GM18868 (cell line): ENCODE measurements at regions not wholly inside any gene's neighbourhood (a gene's known extent, or its start where the extent isn't known, plus 50 kb on each side); places are given as distances from the start of the nearest gene placed in this dataset.
"Not testable (repeated sequence)": the region's sequence is repeated elsewhere in the genome, so short reads cannot be mapped to it uniquely, and the experiment has no call there.

Experiments
- ATAC-seq: cut with Tn5 transposase; IDR thresholded peaks from one replicate; pipeline ENCODE4 v1.9.1; 2021; ENCODE audit warnings: mild to moderate bottlenecking, moderate library complexity; ENCODE audit not compliant: unreplicated experiment

DNA sequence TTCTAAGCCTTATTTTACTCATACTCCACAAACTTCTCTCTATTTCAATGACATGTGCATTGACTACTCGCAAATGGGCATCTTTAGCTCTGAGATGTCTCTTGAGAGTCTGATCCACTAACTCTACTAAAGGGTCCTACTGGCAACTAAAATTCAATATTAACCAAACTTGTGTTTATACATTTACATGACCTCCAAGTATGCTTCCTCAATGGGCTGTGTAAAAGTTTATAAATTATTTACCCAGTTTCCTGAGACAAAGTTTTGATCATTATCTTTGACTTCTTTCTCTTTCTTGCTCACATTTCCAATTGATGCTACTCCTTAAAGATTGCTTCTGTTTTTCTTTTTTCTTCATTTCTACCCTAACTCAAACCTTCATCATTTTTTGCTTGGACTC, 510.1 kb upstream of the DAB2 start:
- ATAC-seq, result no peak

DNA sequence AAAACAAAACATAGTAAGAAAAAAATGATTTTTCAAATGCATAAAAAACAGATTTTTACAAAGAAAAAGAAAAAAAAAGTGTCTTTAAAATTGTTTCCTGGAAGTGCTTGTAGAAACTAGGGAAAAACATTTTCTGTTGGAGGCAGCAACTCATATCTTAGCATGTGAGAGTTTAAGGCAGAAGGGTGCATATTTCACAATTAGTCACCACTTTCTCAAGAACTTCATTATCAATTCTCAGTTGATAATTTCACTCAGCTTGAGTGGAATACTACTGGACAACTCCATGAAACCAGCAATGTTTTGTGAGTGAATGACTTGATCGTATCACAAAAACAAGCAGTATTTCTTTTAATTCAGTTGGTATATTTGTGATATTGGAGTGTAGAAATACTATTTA, 508.3 kb upstream of the DAB2 start:
- ATAC-seq, result no peak

DNA sequence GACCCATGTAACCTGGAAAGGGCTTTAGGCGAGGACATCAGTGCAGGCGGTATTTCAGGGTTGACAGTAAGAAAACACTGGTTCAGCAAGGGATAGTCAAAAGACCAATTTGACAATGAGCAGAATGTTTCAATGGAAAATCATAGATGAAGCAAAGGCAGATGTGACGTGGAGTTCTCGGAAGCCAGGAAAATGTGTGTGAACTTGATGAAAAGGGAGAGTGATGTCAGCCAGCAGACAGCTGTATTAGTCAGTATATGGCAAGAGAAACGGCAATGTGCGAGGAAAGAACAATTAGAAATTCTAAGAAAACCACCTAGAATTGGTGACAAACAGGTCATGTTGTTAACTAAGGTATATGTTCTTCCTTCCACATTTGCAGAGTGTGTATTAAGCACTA, 503.9 kb upstream of the DAB2 start:
- ATAC-seq, result no peak

DNA sequence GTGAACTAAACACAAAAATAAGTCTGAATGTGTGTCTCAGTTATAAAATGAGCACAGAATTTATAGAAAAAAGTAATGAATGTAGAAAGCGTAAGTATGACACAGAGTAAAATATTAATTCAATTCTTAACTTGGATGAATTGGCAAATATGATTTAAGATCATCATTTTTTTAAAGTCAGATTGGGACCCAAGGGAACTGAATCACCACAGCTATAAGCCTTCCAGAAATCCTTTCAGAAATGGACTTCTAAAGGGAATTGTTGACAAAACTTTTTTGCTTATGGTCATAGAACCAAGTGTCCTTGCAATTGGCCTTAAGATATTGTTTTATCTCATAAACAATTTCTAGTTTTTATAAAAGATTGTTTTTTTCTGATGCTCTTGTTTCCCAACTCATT, 495.1 kb upstream of the DAB2 start:
- ATAC-seq, result no peak

DNA sequence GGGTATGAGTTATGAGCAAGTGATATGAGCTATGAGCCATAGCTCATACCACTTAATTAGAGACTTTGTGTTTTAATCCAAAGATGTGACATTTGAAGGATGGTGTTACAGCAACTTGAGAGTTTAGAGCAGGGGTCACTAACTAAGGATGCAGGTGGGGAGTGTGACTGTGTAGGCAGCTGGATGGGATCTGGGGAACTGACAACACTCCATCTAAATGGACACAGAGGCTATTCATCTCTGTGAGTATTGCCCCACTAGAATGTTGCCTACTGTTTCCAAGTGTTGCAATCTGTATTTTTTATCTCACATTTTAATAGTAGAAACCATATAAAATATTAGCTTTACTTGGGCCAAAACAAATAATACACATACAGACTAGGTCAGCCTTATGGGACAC, 488.1 kb upstream of the DAB2 start:
- no peak for ATAC-seq

DNA sequence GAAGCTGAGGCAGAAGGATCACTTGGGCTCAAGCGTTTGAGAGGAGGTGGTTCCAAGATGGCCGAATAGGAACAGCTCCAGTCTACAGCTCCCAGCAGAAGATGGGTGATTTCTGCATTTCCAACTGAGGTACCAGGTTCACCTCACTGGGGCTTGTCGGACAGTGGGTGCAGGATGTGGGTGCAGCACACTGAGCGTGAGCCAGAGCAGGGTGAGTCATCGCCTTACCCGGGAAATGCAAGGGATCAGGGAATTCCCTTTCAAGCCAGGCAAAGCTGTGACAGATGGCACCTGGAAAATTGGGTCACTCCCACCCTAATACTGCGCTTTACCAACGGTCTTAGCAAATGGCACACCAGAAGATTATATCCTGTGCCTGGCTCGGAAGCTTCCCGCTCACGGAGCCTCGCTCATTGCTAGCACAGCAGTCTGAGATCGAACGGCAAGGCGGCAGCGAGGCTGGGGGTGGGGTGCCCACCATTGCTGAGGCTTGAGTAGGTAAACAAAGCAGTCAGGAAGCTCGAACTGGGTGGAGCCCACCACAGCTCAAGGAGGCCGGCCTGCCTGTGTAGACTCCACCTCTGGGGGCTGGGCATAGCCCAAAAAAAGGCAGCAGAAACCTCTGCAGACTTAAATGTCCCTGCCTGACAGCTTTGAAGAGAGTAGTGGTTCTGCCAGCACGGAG, 482.6 kb upstream of the DAB2 start:
- ATAC-seq, result not testable (repeated sequence)

DNA sequence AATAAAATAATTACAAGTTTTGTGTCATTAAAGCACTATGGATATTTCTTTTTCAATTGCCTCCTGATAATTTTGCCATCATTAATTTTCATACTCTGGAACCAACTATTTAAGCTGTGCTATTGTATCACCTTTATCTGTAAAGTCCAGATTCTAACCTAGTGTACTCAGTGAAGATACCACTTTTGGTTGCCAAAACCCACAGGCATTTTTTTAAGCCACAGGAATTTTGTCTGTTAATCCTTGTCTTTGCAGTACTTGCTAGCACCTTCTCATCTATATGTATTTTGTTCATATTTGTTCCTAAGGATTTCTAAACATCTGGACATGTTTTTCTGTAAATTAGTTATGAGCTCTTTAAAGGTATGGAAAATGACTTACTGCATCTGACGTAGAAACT, 481.4 kb upstream of the DAB2 start:
- ATAC-seq, result no peak

DNA sequence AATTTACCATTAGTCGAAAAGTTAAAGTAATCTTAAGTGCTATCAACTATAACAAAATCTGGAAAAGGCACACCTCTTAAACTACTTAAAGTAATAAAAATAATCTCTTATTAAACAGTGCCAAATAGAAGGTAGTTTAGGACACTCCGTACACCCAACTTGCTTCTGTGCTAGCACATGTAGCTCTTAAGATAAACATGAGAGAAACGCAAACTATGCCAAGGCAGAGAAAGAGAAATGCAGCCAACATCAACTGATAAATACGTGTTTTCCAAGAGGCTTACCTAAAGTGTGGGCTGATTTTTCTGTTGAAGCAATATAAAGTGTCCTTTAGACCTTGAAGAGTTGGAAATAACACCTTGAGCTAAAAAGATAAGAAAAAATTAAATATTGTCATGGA, 480.6 kb upstream of the DAB2 start:
- ATAC-seq, result no peak

DNA sequence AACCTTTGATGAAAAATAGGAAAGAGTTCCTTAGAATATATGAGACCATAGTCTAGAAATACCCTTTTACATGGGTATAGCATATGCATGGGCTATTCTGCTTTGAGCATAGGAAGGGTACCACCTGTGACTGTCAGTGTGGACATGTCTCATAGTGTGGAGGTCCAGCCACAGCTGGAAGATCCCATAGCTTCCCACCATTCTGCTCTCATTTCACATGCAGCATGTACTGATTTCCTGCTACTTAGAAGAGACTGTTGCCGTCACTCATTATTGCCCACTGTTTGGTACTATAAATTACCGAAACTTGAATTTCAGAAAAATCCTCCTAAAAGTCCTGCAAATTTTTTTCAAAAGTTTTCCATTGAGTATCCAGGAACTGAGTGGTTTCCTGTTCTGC, 477.8 kb upstream of the DAB2 start:
- ATAC-seq, result no peak

DNA sequence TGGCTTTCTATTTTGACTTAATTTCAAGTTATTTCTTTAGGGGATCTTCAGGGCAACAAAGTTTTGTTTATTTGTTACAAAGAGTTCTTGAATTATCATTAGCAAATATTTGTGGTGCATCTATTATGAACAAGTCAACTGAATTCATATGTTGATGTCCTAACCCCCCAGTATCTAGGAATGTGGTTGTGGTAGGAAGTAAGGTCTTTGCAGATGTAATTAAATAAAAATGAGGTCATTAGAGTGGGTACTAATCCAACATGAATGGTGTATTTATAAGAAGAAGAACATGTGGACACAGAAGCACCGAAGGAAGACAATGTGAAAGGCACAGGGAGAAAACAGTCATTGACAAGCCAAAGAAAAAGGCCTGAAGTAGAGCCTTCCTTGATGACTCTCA, 474.0 kb upstream of the DAB2 start:
- ATAC-seq, result no peak

DNA sequence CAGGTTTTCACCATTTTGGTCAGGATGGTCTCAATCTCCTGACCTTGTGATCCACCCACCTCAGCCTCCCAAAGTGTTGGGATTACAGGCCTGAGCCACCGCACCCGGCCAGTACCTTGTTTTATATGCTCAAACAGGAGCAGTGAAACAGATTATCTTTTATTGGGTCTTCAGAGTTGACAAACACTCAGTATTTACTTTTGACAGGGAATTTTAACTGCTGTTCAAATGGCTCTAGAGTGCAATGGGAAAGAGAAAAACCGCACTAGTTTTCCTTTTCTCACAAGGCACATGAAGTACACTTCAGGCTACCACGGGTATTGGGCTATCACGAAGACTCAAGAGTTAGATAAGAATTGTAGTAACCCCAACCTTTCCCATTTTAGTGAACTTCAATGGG, 471.9 kb upstream of the DAB2 start:
- no peak for ATAC-seq

DNA sequence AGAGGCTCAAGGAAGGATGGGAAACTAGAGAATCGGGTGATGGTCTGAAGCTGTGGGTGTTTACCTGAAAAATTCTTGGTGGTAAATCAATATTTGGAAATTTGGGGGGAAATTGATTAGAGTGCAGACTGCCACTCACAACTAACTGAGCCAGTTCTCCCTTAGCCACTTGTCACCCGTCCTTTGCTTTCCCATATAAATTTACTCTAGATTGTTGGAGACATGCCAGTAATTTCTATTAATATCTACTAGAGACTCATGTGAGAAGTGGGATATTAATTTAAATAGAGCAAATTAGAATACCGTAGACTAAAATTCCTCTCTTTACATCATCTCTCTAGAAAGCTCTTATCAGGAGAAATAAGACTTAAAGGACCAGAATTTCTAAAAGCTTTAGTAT, 471.3 kb upstream of the DAB2 start:
- no peak for ATAC-seq

DNA sequence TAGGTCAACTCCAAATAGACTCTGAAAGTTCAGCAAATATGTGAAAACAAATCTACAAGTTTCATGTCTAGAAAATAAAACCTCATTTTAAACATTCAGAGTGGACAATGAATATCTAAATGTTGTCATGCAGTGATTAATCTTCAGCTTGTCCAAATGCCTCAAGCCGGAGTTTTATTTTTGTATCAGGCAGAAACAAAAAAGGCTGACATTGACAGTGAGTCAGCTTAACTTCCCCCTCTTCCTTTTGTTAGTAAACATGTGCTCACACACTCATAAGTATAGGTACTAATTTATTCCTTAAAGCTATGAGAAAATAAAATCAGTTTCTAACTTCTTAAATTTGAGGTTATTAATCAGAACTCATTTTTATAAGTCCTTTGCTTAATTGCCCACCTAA, 467.9 kb upstream of the DAB2 start:
- ATAC-seq, result no peak

DNA sequence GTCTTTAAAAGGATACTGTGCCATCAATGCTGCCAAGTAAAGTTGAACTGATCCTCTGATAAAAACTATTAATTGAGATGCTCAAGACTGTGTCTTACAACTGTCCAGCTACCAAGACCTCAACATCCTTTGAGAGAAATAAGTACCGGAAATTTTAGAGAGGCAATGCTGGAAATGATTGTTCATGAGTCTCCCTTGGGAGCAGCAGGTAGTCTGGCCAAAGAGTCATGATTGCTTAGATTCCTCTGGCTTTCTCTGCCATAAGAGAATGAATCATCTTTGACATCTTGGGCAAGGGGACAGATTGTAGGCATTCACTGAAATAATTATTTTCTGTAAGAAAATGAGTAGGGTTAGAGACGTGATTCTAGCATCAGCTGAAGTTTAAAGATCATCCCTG, 466.6 kb upstream of the DAB2 start:
- ATAC-seq, result no peak

DNA sequence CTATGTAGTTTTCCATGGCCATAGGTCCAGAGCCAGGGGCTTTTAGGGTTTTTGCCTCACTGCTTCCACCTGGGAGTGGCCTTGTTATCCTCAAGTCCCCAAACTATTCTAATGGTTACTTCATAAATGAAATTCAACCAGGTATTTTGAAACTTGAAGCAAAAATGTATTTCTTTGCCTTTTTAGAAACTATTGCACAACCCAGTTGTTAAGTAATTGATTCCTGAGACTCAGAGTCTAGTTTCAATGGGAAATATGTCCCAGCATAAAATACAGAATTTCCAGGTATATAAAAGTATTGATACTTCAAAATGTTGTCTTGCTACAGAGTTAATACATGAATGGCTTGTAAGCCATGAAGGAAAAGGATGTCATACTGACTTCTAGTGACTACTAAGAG, 456.2 kb upstream of the DAB2 start:
- ATAC-seq, result no peak

DNA sequence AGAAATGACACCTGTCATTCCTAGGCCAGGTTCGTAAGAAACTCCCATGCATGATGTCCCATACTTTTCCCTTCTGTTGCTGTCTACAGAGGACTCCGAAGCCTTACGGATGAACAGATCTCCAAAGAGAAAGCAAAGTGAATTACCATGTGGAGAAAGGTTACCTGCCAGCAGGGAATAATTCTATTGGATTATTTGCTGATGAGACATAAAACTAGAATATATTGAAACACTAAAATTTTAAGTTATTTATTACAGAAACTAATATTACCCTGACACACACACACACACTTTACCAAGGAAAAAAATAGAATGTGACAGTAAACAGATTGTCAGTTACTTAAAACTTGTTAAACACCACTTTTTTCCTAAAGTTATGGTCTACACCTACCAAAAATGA, 452.7 kb upstream of the DAB2 start:
- no peak for ATAC-seq

DNA sequence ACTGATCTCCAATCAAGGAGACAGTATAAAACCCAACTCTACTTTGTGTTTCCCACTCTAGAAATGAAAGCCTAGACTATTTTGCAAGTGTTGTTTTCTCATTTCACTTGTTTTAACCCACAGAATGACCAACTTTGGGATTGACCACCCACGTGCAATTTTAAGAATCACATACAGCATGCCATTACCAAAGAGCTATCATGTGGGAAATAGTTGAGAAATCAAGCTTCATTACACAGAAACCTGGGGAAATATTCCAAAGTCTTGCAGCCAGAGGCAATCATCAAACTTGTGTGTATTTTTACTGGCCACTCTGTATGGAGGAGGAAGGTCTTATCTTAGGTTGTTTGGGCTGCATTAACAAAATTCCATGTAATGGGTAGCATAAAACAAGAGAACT, 451.4 kb upstream of the DAB2 start:
- ATAC-seq, result no peak

DNA sequence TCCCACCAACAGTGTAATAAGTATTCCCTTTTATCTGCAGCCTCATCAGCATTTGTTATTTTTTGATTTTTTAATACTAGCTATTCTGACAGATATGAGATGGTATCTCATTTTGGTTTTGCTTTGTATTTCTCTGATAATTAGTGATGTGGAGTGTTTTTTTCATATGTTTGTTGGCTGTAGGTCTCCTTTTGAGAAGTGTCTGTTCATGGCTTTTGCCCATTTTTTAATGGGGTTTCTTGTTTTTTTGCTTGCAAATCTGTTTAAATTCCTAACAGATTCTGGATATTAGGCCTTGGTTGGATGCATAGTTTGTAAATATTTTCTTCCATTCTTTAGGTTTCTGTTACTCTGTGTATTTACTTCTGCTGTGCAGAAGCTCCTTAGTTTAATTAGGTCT, 445.4 kb upstream of the DAB2 start:
- no peak for ATAC-seq

DNA sequence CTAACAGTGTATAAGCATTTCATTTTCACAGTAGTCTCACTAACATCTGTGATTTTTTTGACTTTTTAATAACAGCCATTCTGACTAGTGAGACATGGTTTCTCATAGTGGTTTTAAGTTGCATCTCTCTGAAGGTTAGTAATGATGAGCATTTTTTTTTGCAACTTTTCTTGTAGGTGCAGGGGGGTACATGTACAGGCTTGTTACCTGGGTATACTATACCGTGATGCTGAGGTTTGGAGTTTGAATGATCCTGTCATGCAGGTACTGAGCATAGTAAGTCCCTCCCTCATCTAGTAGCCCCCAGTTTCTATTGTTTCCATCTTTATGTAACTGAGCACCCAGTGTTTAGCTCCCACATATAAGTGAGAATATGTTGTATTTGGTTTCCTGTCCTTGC, 444.6 kb upstream of the DAB2 start:
- ATAC-seq, result no peak

DNA sequence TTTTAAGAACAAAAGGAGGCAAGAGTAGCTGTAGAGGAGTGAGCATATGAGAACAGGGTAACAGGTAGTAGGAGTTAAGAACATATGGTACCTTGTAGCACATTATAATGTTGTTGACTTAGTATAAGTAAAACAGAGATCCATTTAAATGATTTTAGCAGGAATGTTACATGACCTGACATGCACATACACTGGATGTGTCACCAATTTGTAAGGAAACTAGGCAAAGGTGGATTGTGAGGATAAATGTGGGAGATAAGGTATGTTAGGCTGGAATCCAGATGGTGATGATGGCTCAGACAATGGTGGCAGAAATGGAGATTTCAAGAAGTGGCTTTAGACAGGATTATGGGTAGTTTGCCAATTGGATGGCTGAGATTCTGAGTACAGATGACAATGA, 443.1 kb upstream of the DAB2 start:
- ATAC-seq, result no peak

DNA sequence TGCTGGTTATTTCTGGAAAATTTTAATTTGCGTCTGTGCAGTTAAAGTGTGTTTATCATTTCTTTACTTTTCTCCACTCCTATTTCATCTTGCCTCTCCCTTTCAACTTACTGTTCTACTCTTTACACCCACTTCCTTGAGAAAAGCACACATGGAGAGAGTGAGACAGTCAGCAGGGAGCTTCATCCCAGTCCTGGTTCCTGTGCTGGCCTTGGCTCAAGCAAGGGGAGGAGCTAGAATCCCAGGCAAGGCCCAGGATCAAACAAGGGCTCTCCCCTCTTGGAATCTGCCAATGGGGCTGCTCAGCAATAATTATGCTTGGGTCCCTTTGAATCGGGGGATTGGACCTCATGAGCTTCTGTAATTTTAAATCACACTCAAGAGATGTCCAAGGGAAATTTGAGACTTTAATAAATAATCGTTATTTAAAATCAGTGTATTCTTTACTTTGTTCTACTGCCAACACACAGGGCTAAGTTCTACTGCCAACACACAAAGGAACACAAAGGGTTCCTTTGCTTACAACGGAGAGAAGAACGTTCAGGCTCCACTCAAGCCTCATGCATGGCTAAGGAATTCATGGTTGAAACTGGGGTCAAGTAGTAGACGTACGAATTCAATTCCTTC, 439.3 kb upstream of the DAB2 start:
- ATAC-seq, result no peak

DNA sequence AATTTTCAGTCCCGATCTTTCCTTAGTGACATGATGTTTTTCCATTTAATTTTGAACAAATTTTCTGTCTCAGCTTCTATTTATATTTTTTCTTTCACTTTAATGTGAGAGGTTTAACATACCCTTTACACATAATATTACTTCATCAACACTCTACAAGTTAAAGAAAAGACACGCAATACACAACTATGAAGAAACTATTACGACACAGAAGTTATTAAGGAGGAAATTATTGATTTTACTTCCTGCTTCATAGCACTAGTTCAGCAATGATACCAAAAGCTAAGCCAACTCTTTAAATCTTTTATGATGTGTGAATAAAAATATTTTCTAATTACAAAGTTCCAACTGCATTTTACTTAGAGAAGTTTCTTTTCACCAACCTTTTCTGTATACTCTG, 432.3 kb upstream of the DAB2 start:
- no peak for ATAC-seq

DNA sequence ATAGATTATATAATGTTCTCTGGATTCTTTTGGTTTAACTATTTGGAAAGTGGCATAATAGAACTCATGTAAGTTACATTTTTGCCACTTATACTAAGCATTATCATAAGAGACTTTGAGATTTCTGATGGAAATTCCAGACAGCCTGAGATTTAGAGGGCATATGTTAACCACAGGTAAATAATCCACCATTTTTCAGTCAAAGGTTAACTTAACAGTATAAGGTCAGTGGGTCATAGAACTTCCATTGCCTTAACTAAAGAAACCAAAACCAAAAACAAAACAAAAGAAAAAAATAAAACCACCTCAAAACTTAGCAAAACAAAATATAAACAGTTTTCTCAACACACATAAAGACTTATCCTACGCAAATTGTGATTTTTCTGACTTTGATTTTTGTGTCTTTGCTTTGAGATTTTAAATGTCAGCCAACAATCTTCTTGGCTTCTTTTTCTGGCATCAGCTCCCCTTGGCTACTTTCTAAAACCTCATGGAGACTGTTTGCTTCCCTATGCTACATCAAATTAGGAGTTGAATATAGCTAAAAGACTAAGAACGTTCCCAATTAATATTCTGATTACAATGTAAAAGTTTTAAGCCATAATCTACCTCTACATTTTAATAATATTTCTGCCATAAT, 430.1 kb upstream of the DAB2 start:
- no peak for ATAC-seq
